Kidney (tissue), 13 donors: ENCODE measurements at regions not wholly inside any gene's neighbourhood (a gene's known extent, or its start where the extent isn't known, plus 50 kb on each side); places are given as distances from the start of the nearest gene placed in this dataset.

Experiments
- DNase-seq, 5 donors: peaks; one replicate each; pipeline ENCODE4 v3.0.0-alpha.2; 2013 to 2020
- FAIRE-seq: peaks from 2 replicates; lab custom pipeline; 2012; peaks lifted over from hg19 to GRCh38; lab: Jason Lieb, UNC
- H3K27ac ChIP-seq, 2 donors: one replicate each; pipeline ENCODE4 v1.7.0; 2013; ENCODE audit warnings: low read depth in 2 of 2, low read length in 2 of 2, inconsistent platforms in 1 of 2
- H3K27me3 ChIP-seq: one replicate; pipeline ENCODE4 v1.7.1; 2013; ENCODE audit warnings: low read length, inconsistent platforms; ENCODE audit not compliant: control insufficient read depth, insufficient read depth
- H3K36me3 ChIP-seq, 3 donors: one replicate each; pipeline versions ENCODE4 v1.7.0 to v1.7.1; 2013; ENCODE audit warnings: low read length in 3 of 3, control low read depth in 1 of 3, inconsistent platforms in 1 of 3; ENCODE audit not compliant: insufficient read depth in 3 of 3, control insufficient read depth in 2 of 3
- H3K4me1 ChIP-seq, 3 donors: one replicate each; pipeline versions ENCODE4 v1.7.0 to v1.7.1; 2013; ENCODE audit warnings: low read length in 3 of 3, inconsistent platforms in 1 of 3, low read depth in 1 of 3; ENCODE audit not compliant: control insufficient read depth in 2 of 3, insufficient read depth in 2 of 3
- H3K4me3 ChIP-seq, 3 donors: one replicate each; pipeline versions ENCODE4 v1.7.0 to v1.8.1; 2013; ENCODE audit warnings: low read length in 3 of 3, control low read depth in 1 of 3, inconsistent platforms in 1 of 3
- H3K9ac ChIP-seq, 3 donors: one replicate each; pipeline versions ENCODE4 v1.7.0 to v1.7.1; 2013; ENCODE audit warnings: low read length in 3 of 3, control low read depth in 1 of 3, inconsistent platforms in 1 of 3
- H3K9me3 ChIP-seq, 3 donors: one replicate each; pipeline versions ENCODE4 v1.7.0 to v1.7.1; 2013; ENCODE audit warnings: low read length in 3 of 3, control low read depth in 1 of 3, inconsistent platforms in 1 of 3; ENCODE audit not compliant: control insufficient read depth in 2 of 3, insufficient read depth in 1 of 3
- intact Hi-C: fragments of 100-400 bp; cut with DNase I; formaldehyde crosslinking; loops from one replicate; pipeline ENCODE4 v1.11.1; 2022
- TF ChIP-seq, protein P1 (sequence below): IDR thresholded peaks from 3 replicates; pipeline ENCODE4 v1.5.1; 2012; ENCODE audit warnings: mild to moderate bottlenecking, moderate library complexity, borderline replicate concordance; ENCODE audit not compliant: insufficient read depth; ENCODE audit errors: extremely low read depth
- donor health status: control.
- donor health status: control.
- donor health status: control.
- donor health status: control.
- donor health status: control.
- donor health status: DM: yes; HTN: yes; CAD: no.
- donor health status: Normal renal cell carcinoma (clear cell type).

DNA sequence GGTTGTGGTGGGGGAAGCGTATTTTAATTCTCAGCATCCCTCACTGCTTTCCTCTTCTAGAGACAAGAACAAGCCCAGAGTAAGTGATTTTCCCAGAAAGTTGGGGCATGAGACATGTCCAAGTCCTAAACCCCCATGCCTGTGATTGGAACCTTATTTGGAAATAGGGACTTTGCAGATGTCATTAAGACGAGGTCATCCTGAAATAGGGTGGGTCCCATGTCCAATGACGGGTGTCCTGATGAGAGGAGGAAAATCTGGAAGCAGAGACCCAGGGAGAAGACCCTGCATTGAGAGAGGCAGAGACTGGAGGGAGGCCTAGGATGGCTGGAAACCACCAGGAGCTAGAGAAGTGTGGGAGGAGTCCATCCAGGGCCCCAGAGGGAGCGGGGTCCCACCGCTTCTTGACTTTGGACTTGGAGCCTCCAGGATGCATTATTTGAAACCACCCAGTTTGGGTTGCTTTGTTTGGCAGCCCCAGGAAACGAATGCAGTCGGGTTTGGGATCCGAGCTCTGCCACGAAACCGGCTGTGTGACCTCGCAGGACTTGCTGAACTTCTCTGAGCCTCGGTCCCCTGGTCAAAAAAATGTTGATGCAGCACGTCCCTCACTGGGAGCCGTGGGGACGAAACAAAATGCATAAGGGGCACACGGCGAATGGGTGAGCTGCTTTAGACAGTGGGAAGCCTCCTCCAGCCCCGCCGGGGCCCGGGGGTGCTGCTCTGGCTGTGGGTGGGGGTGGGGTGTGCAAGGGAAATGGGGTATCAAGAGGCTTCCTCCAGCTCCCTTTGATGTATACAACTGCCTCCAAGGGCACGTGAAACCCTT lies 113.9 kb downstream of the CPZ start:
- H3K9ac ChIP-seq: no peak overlapping the region
- peaks cover 0 to 7% (median 0%) of the 10 kb centered on the region in 3 donors for H3K9me3 ChIP-seq
- no peak overlapping the region for H3K27ac ChIP-seq
- DNase-seq (peak in 3 of 5 donors; percentile 4 to 25 (median 24)), FAIRE-seq (no peak)
- H3K36me3 ChIP-seq: no peaks in the 10 kb centered on the region
- intact Hi-C loops: no loop called here
- TF ChIP-seq, protein P1, sequence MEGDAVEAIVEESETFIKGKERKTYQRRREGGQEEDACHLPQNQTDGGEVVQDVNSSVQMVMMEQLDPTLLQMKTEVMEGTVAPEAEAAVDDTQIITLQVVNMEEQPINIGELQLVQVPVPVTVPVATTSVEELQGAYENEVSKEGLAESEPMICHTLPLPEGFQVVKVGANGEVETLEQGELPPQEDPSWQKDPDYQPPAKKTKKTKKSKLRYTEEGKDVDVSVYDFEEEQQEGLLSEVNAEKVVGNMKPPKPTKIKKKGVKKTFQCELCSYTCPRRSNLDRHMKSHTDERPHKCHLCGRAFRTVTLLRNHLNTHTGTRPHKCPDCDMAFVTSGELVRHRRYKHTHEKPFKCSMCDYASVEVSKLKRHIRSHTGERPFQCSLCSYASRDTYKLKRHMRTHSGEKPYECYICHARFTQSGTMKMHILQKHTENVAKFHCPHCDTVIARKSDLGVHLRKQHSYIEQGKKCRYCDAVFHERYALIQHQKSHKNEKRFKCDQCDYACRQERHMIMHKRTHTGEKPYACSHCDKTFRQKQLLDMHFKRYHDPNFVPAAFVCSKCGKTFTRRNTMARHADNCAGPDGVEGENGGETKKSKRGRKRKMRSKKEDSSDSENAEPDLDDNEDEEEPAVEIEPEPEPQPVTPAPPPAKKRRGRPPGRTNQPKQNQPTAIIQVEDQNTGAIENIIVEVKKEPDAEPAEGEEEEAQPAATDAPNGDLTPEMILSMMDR: no peak
- no peaks in the 10 kb centered on the region for H3K4me1 ChIP-seq
- H3K4me3 ChIP-seq: no peak overlapping the region
- peaks cover 2% of the 10 kb centered on the region for H3K27me3 ChIP-seq

DNA sequence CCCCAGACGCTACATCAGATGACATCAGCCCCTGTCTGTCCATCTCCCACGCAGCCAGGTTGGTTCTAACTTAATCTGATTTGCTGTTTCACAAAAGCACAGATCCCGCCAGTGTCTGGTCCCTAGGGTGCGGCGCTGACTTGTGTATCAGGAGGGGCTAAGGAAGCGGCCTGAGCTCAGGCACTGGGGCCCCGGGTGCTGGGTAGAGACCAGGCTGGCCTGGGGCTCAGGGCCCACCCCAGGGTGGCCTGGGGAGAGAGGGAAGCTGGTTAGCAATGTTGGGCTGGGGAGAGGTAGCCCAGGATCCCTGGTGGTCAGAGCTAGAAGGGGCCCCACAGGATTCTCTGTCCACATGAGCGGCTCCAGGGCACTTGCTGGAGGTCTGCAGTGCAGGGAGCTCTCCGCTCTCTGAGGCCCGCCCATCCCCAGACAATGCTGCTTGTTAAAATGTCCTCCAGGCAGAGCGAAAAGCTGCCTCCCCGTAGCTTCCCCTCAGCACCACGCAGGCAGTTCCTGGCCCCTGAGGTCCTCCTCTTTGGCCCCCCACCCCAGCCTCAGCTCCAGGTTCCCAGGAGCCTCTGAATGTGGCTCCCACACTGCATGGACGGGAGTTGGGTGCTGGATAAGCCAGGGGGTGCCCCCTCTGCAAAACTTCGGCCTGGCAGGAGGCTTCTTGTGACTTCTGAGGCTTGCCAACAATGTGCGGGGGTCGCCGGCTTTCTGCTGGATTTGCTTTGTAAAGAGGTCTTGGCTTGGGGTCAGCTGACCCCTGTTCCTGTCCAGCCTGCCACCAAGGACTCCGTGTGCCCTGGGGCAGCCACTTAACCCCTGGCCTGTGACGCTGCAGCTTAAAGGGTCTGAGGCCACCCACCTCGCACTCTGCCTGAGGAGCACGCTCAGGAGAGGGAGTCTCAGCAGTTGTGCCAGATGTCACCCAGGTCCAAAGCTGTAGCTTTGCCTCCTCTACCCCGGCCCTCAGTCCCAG lies 112.9 kb downstream of the CPZ start:
- peak in 3 of 5 donors; percentile 13 to 50 (median 47) for DNase-seq
- H3K27ac ChIP-seq: no peak overlapping the region
- H3K27me3 ChIP-seq: peaks cover 2% of the 10 kb centered on the region
- no peaks in the 10 kb centered on the region for H3K9me3 ChIP-seq
- FAIRE-seq: no peak
- no peak overlapping the region for H3K9ac ChIP-seq
- TF ChIP-seq, protein P1: no peak
- intact Hi-C loops: no loop called here
- no peaks in the 10 kb centered on the region for H3K36me3 ChIP-seq
- H3K4me3 ChIP-seq: no peak overlapping the region
- no peaks in the 10 kb centered on the region for H3K4me1 ChIP-seq

DNA sequence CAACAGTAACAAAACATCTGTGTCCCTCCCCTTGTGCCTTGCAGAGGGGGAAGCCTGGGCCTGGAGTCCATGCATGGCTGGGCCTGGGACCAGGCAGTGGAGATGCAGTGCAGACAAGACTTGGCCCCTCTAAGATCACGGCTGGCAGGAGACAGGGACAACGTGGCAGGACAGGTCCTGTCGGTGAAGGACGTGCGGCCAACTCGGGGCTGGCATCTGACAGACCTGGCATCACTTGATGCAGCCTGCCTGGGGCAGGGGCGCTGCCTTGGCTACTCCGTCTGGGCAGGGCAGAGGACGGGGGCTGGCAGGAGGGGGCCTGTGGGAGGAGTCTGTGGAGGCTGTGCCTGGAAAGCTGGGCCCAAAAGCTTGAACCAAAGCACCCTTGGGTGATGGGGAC lies 112.1 kb downstream of the CPZ start:
- TF ChIP-seq, protein P1: no peak
- H3K9me3 ChIP-seq: no peaks in the 10 kb centered on the region
- peak in 1 of 5 donors; percentile 43 for DNase-seq
- H3K4me3 ChIP-seq: no peak overlapping the region
- H3K27me3 ChIP-seq: peaks cover 2% of the 10 kb centered on the region
- H3K4me1 ChIP-seq: no peaks in the 10 kb centered on the region
- H3K36me3 ChIP-seq: no peaks in the 10 kb centered on the region
- no peak overlapping the region for H3K27ac ChIP-seq
- H3K9ac ChIP-seq: no peak overlapping the region
- FAIRE-seq: no peak
- intact Hi-C loops: no loop called here
